H9 (cell line): ENCODE measurements at regions not wholly inside any gene's neighbourhood (a gene's known extent, or its start where the extent isn't known, plus 50 kb on each side); places are given as distances from the start of the nearest gene placed in this dataset.

ENCODE experiments used
- DNase-seq: peaks from one replicate; pipeline ENCODE4 v3.0.0-alpha.2; 2017
- H2AFZ ChIP-seq: one replicate; pipeline ENCODE4 v1.6.1; 2013; ENCODE audit warnings: mild to moderate bottlenecking, low read length, control low read depth, moderate library complexity
- H2AK5ac ChIP-seq: 2 replicates; pipeline ENCODE4 v1.6.1; 2013; ENCODE audit warnings: low read length, control low read depth, mixed read lengths; ENCODE audit not compliant: insufficient read length
- H2BK120ac ChIP-seq: one replicate; pipeline ENCODE4 v1.6.1; 2013; ENCODE audit warnings: low read depth, mild to moderate bottlenecking, low read length, control low read depth, inconsistent platforms; ENCODE audit not compliant: poor library complexity, severe bottlenecking
- H2BK12ac ChIP-seq: 2 replicates; pipeline ENCODE4 v1.6.1; 2013; ENCODE audit warnings: low read length, control low read depth, mixed read lengths, low read depth; ENCODE audit not compliant: insufficient read length
- H2BK15ac ChIP-seq: 2 replicates; pipeline ENCODE4 v1.6.1; 2013; ENCODE audit warnings: low read depth, low read length, control low read depth
- H2BK20ac ChIP-seq: one replicate; pipeline ENCODE4 v1.6.1; 2013; ENCODE audit warnings: low read depth, mild to moderate bottlenecking, low read length, control low read depth, inconsistent platforms; ENCODE audit not compliant: poor library complexity, severe bottlenecking
- H2BK5ac ChIP-seq: 2 replicates; pipeline ENCODE4 v1.6.1; 2013; ENCODE audit warnings: low read length, control low read depth, mixed read lengths; ENCODE audit not compliant: insufficient read length
- H3K14ac ChIP-seq: 2 replicates; pipeline ENCODE4 v1.6.1; 2013; ENCODE audit warnings: low read length, control low read depth; ENCODE audit not compliant: insufficient read depth
- H3K18ac ChIP-seq: 2 replicates; pipeline ENCODE4 v1.6.1; 2013; ENCODE audit warnings: low read depth, mild to moderate bottlenecking, mixed read lengths, low read length, control low read depth; ENCODE audit not compliant: insufficient read length
- H3K23ac ChIP-seq: 2 replicates; pipeline ENCODE4 v1.6.1; 2013; ENCODE audit warnings: low read length, control low read depth, mixed read lengths, low read depth; ENCODE audit not compliant: insufficient read length
- H3K23me2 ChIP-seq: 2 replicates; pipeline ENCODE4 v1.6.1; 2013; ENCODE audit warnings: low read depth, mild to moderate bottlenecking, mixed read lengths, low read length, control low read depth; ENCODE audit not compliant: insufficient read length, poor library complexity, severe bottlenecking
- H3K27ac ChIP-seq: 2 replicates; pipeline ENCODE4 v1.5.1; 2013; ENCODE audit warnings: low read length, control low read depth, mixed read lengths, low read depth; ENCODE audit not compliant: insufficient read length
- H3K27me3 ChIP-seq: 2 replicates; pipeline ENCODE4 v1.6.1; 2013; ENCODE audit warnings: low read length, control low read depth, inconsistent platforms; ENCODE audit not compliant: insufficient read depth
- H3K4ac ChIP-seq: 2 replicates; pipeline ENCODE4 v1.6.1; 2013; ENCODE audit warnings: low read depth, mild to moderate bottlenecking, control low read depth, inconsistent platforms, low read length, moderate library complexity
- H3K4me1 ChIP-seq: 2 replicates; pipeline ENCODE4 v1.6.1; 2013; ENCODE audit warnings: low read length, control low read depth, inconsistent platforms; ENCODE audit not compliant: insufficient read depth
- H3K4me2 ChIP-seq: 2 replicates; pipeline ENCODE4 v1.6.1; 2013; ENCODE audit warnings: low read length, control low read depth, mixed read lengths; ENCODE audit not compliant: insufficient read length, insufficient read depth
- H3K56ac ChIP-seq: 2 replicates; pipeline ENCODE4 v1.6.1; 2013; ENCODE audit warnings: low read depth, mild to moderate bottlenecking, mixed read lengths, low read length, control low read depth; ENCODE audit not compliant: insufficient read length
- H3K79me1 ChIP-seq: 2 replicates; pipeline ENCODE4 v1.6.1; 2013; ENCODE audit warnings: low read depth, mild to moderate bottlenecking, moderate library complexity, low read length, control low read depth, inconsistent platforms; ENCODE audit not compliant: insufficient read depth, poor library complexity, severe bottlenecking
- H3K79me2 ChIP-seq: 2 replicates; pipeline ENCODE4 v1.6.1; 2013; ENCODE audit warnings: low read length, control low read depth, inconsistent platforms; ENCODE audit not compliant: insufficient read depth
- H3K9ac ChIP-seq: 2 replicates; pipeline ENCODE4 v1.6.1; 2013; ENCODE audit warnings: low read length, control low read depth, mixed read lengths; ENCODE audit not compliant: insufficient read length; ENCODE audit errors: extremely low read depth
- H3K9me3 ChIP-seq: one replicate; pipeline ENCODE4 v1.6.1; 2013; ENCODE audit warnings: low read depth, low read length, inconsistent platforms; ENCODE audit not compliant: control insufficient read depth
- H3T11ph ChIP-seq: one replicate; pipeline ENCODE4 v1.6.1; 2013; ENCODE audit warnings: mild to moderate bottlenecking, low read length, control low read depth, inconsistent platforms
- H4K20me1 ChIP-seq: one replicate; pipeline ENCODE4 v1.6.1; 2013; ENCODE audit not compliant: control insufficient read depth, insufficient read length, insufficient read depth
- H4K5ac ChIP-seq: 2 replicates; pipeline ENCODE4 v1.6.1; 2013; ENCODE audit warnings: low read depth, mild to moderate bottlenecking, mixed read lengths, low read length, control low read depth; ENCODE audit not compliant: insufficient read length
- H4K8ac ChIP-seq: replicated peaks from 2 replicates; pipeline ENCODE4 v1.6.1; 2013; ENCODE audit warnings: low read length, control low read depth, mixed read lengths, low read depth; ENCODE audit not compliant: insufficient read length
- H4K91ac ChIP-seq: 2 replicates; pipeline ENCODE4 v1.6.1; 2013; ENCODE audit warnings: low read depth, mild to moderate bottlenecking, moderate library complexity, mixed read lengths, low read length, control low read depth; ENCODE audit not compliant: insufficient read length
- H3K27ac Mint-ChIP-seq, 3 experiments: 2 replicates in 2 of 3; 3 replicates in 1 of 3; pipeline ENCODE4 v1.8.0; 2020 to 2021; ENCODE audit warnings: mixed read lengths in 3 of 3, mild to moderate bottlenecking in 1 of 3, moderate library complexity in 1 of 3
- H3K27me3 Mint-ChIP-seq: 2 replicates; pipeline ENCODE4 v1.8.0; 2021; ENCODE audit warnings: low read depth, mild to moderate bottlenecking, moderate library complexity, mixed read lengths
- H3K36me3 Mint-ChIP-seq, 3 experiments: 2 replicates in 2 of 3; 3 replicates in 1 of 3; pipeline ENCODE4 v1.8.0; 2020 to 2021; ENCODE audit warnings: low read depth in 3 of 3, mixed read lengths in 3 of 3; ENCODE audit not compliant: insufficient read depth in 1 of 3
- H3K4me1 Mint-ChIP-seq, 2 experiments: 2 replicates each; pipeline ENCODE4 v1.8.0; 2020; ENCODE audit warnings: mixed read lengths in 2 of 2
- H3K4me3 Mint-ChIP-seq, 2 experiments: 2 replicates in 1 of 2; 3 replicates in 1 of 2; pipeline ENCODE4 v1.8.0; 2020 to 2021; ENCODE audit warnings: mild to moderate bottlenecking in 2 of 2, mixed read lengths in 2 of 2, moderate library complexity in 1 of 2
- H3K9me3 Mint-ChIP-seq, 2 experiments: 2 replicates in 1 of 2; 3 replicates in 1 of 2; pipeline ENCODE4 v1.8.0; 2020; ENCODE audit warnings: mild to moderate bottlenecking in 2 of 2, mixed read lengths in 2 of 2, moderate library complexity in 1 of 2
- WGBS: extraction: QIAGEN DNeasy Blood & Tissue Kit; methylation state at CpG from one replicate; pipeline ENCODE4 v1.1.7; 2013; ENCODE audit warnings: missing lambda C conversion rate, low lambda C conversion rate, mixed read lengths; ENCODE audit not compliant: insufficient read length; ENCODE audit errors: extremely low coverage; 5-methylcytosine and 5-hydroxymethylcytosine counted together
- TF ChIP-seq, protein P1 (sequence below): fragments of 200-600 bp; sonication (generic); conservative IDR thresholded peaks from 3 replicates; pipeline ENCODE4 v1.8.0; 2021; ENCODE audit warnings: antibody characterized with exemption, mild to moderate bottlenecking

DNA sequence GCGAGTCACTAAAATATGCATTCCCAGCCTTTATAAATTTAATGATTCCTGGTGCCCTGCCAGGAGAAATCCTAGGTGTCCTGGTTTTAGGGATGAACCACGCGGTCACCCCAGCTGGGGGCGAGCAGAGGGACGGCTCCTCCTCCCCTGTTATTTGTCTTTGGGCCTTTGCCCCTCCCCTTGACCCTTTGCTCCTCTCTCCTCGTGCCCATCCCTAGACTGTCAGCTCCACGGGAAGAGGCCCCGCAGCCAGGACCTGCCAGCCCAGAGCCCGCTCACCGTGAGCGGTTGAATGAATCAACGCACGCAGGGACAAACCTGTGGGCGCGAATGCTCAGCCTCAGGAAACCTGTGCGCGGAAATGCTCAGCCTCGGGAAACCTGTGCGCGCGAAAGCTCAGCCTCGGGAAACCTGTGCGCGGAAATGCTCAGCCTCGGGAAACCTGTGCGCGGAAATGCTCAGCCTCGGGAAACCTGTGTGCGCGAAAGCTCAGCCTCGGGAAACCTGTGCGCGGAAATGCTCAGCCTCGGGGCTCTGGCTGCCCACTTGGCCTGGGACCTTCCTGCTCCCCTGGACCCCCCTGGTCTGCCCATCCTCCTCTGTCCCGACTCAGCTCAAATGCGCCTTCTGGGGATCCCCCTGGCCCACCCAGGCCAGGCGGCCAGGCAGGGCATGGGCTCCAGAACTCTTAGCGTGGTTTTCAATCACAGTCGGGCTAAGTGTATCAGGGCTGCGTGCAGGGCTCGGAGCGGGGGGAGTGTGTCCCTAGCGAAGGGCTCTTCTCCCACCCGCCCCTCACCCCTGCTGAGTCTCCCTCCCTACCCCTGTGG is 140.5 kb upstream of the COL5A1 start:
- Mint-ChIP-seq H3K27me3 (no peaks in the 10 kb centered on the region; the same call in 1 of the 2 replicates), H3K9me3 (peaks cover 6 to 13% of the 10 kb centered on the region in 2 experiments; a peak in 3 of 5 replicates), H3K4me1 (no peaks in the 10 kb centered on the region), H3K27ac (no peak overlapping the region), H3K36me3 (peaks cover 0 to 7% (median 0%) of the 10 kb centered on the region in 3 experiments; a peak in 1 of 7 replicates), H3K4me3 (no peak overlapping the region)
- Histone ChIP-seq H2BK20ac (no peak overlapping the region), H3K4ac (no peak overlapping the region), H2BK12ac (no peak overlapping the region), H2BK15ac (no peak overlapping the region), H3K4me1 (no peaks in the 10 kb centered on the region), H3K14ac (peak overlapping the region; percentile 27; the same call in 1 of the 2 replicates), H2AK5ac (no peak overlapping the region), H4K20me1 (no peaks in the 10 kb centered on the region), H3K9ac (no peak overlapping the region), H3K56ac (no peak overlapping the region), H3K79me1 (no peaks in the 10 kb centered on the region), H3K79me2 (no peaks in the 10 kb centered on the region), H4K91ac (no peak overlapping the region), H4K8ac (no peak overlapping the region), H2AFZ (no peak overlapping the region), H3K23ac (no peak overlapping the region), H3K27me3 (peaks cover 2% of the 10 kb centered on the region; the same call in 1 of the 2 replicates), H3K23me2 (peaks cover 2% of the 10 kb centered on the region), H4K5ac (no peak overlapping the region), H3K9me3 (no peaks in the 10 kb centered on the region), H3K27ac (no peak overlapping the region), H3T11ph (no peak overlapping the region), H2BK5ac (no peak overlapping the region), H3K4me2 (peak overlapping the region; percentile 40), H3K18ac (no peak overlapping the region), H2BK120ac (peak overlapping the region; percentile 48)
- no CpG with 5 or more reads among the region's 44 CpGs for WGBS
- DNase-seq: no peak
- TF ChIP-seq, protein P1, sequence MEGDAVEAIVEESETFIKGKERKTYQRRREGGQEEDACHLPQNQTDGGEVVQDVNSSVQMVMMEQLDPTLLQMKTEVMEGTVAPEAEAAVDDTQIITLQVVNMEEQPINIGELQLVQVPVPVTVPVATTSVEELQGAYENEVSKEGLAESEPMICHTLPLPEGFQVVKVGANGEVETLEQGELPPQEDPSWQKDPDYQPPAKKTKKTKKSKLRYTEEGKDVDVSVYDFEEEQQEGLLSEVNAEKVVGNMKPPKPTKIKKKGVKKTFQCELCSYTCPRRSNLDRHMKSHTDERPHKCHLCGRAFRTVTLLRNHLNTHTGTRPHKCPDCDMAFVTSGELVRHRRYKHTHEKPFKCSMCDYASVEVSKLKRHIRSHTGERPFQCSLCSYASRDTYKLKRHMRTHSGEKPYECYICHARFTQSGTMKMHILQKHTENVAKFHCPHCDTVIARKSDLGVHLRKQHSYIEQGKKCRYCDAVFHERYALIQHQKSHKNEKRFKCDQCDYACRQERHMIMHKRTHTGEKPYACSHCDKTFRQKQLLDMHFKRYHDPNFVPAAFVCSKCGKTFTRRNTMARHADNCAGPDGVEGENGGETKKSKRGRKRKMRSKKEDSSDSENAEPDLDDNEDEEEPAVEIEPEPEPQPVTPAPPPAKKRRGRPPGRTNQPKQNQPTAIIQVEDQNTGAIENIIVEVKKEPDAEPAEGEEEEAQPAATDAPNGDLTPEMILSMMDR: no peak
